Right lobe of liver (tissue), 4 donors: ENCODE measurements at regions not wholly inside any gene's neighbourhood (a gene's known extent, or its start where the extent isn't known, plus 50 kb on each side); places are given as distances from the start of the nearest gene placed in this dataset.

ENCODE experiments used
- POLR2A ChIP-seq: fragments of 450-650 bp; IDR thresholded peaks from one replicate; pipeline ENCODE4 v1.6.1; 2017; ENCODE audit warnings: antibody characterized with exemption, mild to moderate bottlenecking
- TF ChIP-seq, protein P1 (sequence below), 4 donors: fragments of 200-600 bp in 3 of 4; fragments of 450-650 bp in 1 of 4; IDR thresholded peaks; one replicate each; pipeline versions ENCODE4 v1.5.1 to v1.8.0; 2016 to 2022; ENCODE audit warnings: antibody characterized with exemption in 4 of 4, mild to moderate bottlenecking in 2 of 4
- donor health status: DM: no; HTN: no; CAD: no.
- donor health status: DM: no; HTN: no; CAD: no.
- donor health status: DM: no; HTN: yes; CAD: no.

DNA sequence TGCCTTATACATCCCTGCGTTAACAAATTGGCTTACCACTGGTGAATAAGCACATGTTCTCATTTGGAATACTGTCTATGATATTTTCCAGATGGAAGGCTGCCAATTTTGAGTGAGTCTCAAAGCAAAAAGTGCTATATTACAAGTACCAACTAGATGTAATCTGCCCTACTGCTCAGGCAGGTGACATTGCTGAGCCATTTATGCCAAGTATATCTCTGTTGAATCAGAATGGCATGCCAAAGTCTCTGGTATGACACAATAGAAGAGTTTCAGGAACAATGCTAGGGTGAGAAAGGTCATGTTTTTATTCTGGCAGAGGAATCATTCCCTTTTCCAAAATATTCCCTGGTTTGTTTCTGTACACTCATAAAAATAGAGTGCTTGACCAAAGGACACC is 356.5 kb downstream of the CDH9 start:
- TF ChIP-seq, protein P1, sequence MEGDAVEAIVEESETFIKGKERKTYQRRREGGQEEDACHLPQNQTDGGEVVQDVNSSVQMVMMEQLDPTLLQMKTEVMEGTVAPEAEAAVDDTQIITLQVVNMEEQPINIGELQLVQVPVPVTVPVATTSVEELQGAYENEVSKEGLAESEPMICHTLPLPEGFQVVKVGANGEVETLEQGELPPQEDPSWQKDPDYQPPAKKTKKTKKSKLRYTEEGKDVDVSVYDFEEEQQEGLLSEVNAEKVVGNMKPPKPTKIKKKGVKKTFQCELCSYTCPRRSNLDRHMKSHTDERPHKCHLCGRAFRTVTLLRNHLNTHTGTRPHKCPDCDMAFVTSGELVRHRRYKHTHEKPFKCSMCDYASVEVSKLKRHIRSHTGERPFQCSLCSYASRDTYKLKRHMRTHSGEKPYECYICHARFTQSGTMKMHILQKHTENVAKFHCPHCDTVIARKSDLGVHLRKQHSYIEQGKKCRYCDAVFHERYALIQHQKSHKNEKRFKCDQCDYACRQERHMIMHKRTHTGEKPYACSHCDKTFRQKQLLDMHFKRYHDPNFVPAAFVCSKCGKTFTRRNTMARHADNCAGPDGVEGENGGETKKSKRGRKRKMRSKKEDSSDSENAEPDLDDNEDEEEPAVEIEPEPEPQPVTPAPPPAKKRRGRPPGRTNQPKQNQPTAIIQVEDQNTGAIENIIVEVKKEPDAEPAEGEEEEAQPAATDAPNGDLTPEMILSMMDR (IDR thresholded peaks at IDR 0.05): no peak
- TF ChIP-seq POLR2A: no peak
